ENCODE measurements at regions not wholly inside any gene's neighbourhood (a gene's known extent, or its start where the extent isn't known, plus 50 kb on each side); places are given as distances from the start of the nearest gene placed in this dataset.

GRCh38 chr21:38042246-38042645 lies 126.0 kb upstream of the KCNJ6 start:
- no peak for TF ChIP-seq POLR2AphosphoS5 (IDR thresholded peaks at IDR 0.05; ENCODE audit: low read depth, low read length)
- TF ChIP-seq CTCF (IDR thresholded peaks at IDR 0.05), result no peak
